ENCODE measurements at regions not wholly inside any gene's neighbourhood (a gene's known extent, or its start where the extent isn't known, plus 50 kb on each side); places are given as distances from the start of the nearest gene placed in this dataset.

GRCh38 chr1:194184974-194185373 is 998.6 kb upstream of the B3GALT2 start:
- no peak for DNase-seq

GRCh38 chr1:194184425-194184824 is 998.0 kb upstream of the B3GALT2 start:
- DNase-seq = no peak

- DNase-seq = no peak
Measured at GRCh38 chr1:194181845-194182244, 995.4 kb upstream of the B3GALT2 start.

GRCh38 chr1:194176212-194176611 is 989.8 kb upstream of the B3GALT2 start:
- no peak for DNase-seq

- DNase-seq = no peak
Measured at GRCh38 chr1:194175251-194175650, 988.8 kb upstream of the B3GALT2 start.

- DNase-seq = no peak
Measured at GRCh38 chr1:194174528-194174927, 988.1 kb upstream of the B3GALT2 start.

- no peak for DNase-seq
Measured at GRCh38 chr1:194171596-194171995, 985.2 kb upstream of the B3GALT2 start.

GRCh38 chr1:194167956-194168640 is 981.7 kb upstream of the B3GALT2 start:
- no peak for DNase-seq

GRCh38 chr1:194164755-194165154 is 978.3 kb upstream of the B3GALT2 start:
- DNase-seq = no peak

GRCh38 chr1:194161591-194161990 is 975.2 kb upstream of the B3GALT2 start:
- DNase-seq = no peak

GRCh38 chr1:194159941-194160340 is 973.5 kb upstream of the B3GALT2 start:
- DNase-seq = no peak

GRCh38 chr1:194155962-194156361 is 969.5 kb upstream of the B3GALT2 start:
- DNase-seq = no peak

GRCh38 chr1:194151056-194151455 is 964.6 kb upstream of the B3GALT2 start:
- no peak for DNase-seq

GRCh38 chr1:194150242-194150641 is 963.8 kb upstream of the B3GALT2 start:
- no peak for DNase-seq

GRCh38 chr1:194133152-194133551 is 946.7 kb upstream of the B3GALT2 start:
- DNase-seq = no peak

- DNase-seq = no peak
Measured at GRCh38 chr1:194118086-194118485, 931.7 kb upstream of the B3GALT2 start.

GRCh38 chr1:194117582-194117981 is 931.2 kb upstream of the B3GALT2 start:
- no peak for DNase-seq

GRCh38 chr1:194114288-194114687 is 927.9 kb upstream of the B3GALT2 start:
- no peak for DNase-seq

- DNase-seq = no peak
Measured at GRCh38 chr1:194105381-194105780, 919.0 kb upstream of the B3GALT2 start.

- no peak for DNase-seq
Measured at GRCh38 chr1:194104247-194104844, 917.9 kb upstream of the B3GALT2 start.

- DNase-seq = no peak
Measured at GRCh38 chr1:194103516-194104246, 917.3 kb upstream of the B3GALT2 start.

- no peak for DNase-seq
Measured at GRCh38 chr1:194103101-194103500, 916.7 kb upstream of the B3GALT2 start.

GRCh38 chr1:194102607-194103006 is 916.2 kb upstream of the B3GALT2 start:
- DNase-seq = no peak

GRCh38 chr1:194084755-194085154 is 898.3 kb upstream of the B3GALT2 start:
- no peak for DNase-seq

Data from CD4-positive, alpha-beta T cell treated with Interleukin-21 for 1 hour (primary cell).